ENCODE measurements at regions not wholly inside any gene's neighbourhood (a gene's known extent, or its start where the extent isn't known, plus 50 kb on each side); places are given as distances from the start of the nearest gene placed in this dataset.

GRCh38 chr2:185245806-185246205 lies 492.8 kb upstream of the FSIP2 start:
- no peaks in the 10 kb centered on the region for H4K20me1 ChIP-seq (ENCODE audit: insufficient read depth)
- H3K36me3 ChIP-seq (replicated peaks in 1 of 2; ENCODE audit: control insufficient read depth in 1 of 2, insufficient read depth in 2 of 2, low read length in 1 of 2) = no peaks in the 10 kb centered on the region
- H3F3A ChIP-seq (replicated peaks; ENCODE audit: insufficient read depth) = peaks cover 3% of the 10 kb centered on the region
- H3K9me2 ChIP-seq = no peaks in the 10 kb centered on the region
- POLR2A ChIA-PET = no interaction called here
- TF ChIP-seq, protein P1, sequence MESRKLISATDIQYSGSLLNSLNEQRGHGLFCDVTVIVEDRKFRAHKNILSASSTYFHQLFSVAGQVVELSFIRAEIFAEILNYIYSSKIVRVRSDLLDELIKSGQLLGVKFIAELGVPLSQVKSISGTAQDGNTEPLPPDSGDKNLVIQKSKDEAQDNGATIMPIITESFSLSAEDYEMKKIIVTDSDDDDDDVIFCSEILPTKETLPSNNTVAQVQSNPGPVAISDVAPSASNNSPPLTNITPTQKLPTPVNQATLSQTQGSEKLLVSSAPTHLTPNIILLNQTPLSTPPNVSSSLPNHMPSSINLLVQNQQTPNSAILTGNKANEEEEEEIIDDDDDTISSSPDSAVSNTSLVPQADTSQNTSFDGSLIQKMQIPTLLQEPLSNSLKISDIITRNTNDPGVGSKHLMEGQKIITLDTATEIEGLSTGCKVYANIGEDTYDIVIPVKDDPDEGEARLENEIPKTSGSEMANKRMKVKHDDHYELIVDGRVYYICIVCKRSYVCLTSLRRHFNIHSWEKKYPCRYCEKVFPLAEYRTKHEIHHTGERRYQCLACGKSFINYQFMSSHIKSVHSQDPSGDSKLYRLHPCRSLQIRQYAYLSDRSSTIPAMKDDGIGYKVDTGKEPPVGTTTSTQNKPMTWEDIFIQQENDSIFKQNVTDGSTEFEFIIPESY (IDR thresholded peaks at IDR 0.05; ENCODE audit: borderline replicate concordance, low read depth) = no peak
- TF ChIP-seq EZH2phosphoT487 (IDR thresholded peaks at IDR 0.05; ENCODE audit: borderline replicate concordance, low read depth) (no peak), SIN3A (IDR thresholded peaks at IDR 0.05; ENCODE audit: borderline replicate concordance, low read depth, low read length) (no peak), MXI1 (IDR thresholded peaks at IDR 0.05; ENCODE audit: low read depth, low read length) (no peak), GATA2 (CRISPR knock-in tag; IDR thresholded peaks at IDR 0.05) (no peak), ELF1 (IDR thresholded peaks at IDR 0.05) (no peak), TCF12 (IDR thresholded peaks at IDR 0.05) (no peak), GABPA (IDR thresholded peaks at IDR 0.05; ENCODE audit: low read depth) (no peak)
- TF ChIP-seq, protein P2, sequence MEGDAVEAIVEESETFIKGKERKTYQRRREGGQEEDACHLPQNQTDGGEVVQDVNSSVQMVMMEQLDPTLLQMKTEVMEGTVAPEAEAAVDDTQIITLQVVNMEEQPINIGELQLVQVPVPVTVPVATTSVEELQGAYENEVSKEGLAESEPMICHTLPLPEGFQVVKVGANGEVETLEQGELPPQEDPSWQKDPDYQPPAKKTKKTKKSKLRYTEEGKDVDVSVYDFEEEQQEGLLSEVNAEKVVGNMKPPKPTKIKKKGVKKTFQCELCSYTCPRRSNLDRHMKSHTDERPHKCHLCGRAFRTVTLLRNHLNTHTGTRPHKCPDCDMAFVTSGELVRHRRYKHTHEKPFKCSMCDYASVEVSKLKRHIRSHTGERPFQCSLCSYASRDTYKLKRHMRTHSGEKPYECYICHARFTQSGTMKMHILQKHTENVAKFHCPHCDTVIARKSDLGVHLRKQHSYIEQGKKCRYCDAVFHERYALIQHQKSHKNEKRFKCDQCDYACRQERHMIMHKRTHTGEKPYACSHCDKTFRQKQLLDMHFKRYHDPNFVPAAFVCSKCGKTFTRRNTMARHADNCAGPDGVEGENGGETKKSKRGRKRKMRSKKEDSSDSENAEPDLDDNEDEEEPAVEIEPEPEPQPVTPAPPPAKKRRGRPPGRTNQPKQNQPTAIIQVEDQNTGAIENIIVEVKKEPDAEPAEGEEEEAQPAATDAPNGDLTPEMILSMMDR (IDR thresholded peaks at IDR 0.05) = no peak
- H3K27ac ChIP-seq (ENCODE audit: low read depth in 2 of 2, low read length in 1 of 2) = no peak overlapping the region
- no peaks in the 10 kb centered on the region for H3K79me2 ChIP-seq (ENCODE audit: insufficient read depth)
- no peaks in the 10 kb centered on the region for H3K27me3 ChIP-seq (ENCODE audit: insufficient read depth)
- DNase-seq = no peak
- H3K9ac ChIP-seq = no peak overlapping the region
- CTCF ChIA-PET = interaction anchor here (0.7 kb wide), 1 partner anchor 202 kb away, joined by 3 read pairs; no protein-coding TSS in a partner anchor
- no peaks in the 10 kb centered on the region for H3K4me1 ChIP-seq (ENCODE audit: control insufficient read depth in 1 of 2, insufficient read depth in 2 of 2, low read depth in 1 of 2, low read length in 1 of 2)
- H3K4me3 ChIP-seq (ENCODE audit: low read depth in 2 of 2, low read length in 1 of 2) = no peak overlapping the region
- no peak overlapping the region for H3K4me2 ChIP-seq
- H3K9me3 ChIP-seq = no peaks in the 10 kb centered on the region
- no peak overlapping the region for H2AFZ ChIP-seq (ENCODE audit: low read depth)
- 38% methylated on average over 1 of the region's 1 CpG for WGBS (ENCODE audit: low lambda C conversion rate)

DNA sequence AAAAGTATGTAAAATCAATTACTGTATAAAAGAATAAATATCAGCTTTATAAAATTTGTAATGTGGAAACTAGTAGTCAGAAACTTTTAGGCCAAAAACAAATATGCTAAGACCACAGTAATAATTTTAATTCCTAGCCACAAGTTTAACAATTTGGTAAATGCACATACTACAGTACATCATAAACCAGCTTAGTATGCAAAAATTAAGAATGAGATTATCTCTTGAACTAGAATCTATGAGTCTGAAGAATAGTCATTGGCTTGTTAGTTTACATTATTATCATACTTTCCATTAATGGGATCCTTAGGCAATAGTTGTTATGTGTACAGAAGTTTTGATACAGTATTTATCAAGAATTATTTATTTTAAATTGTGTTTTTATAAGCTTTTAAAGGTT lies 491.9 kb upstream of the FSIP2 start:
- H3K27ac ChIP-seq (ENCODE audit: low read depth in 2 of 2, low read length in 1 of 2) = no peak overlapping the region

More for the DNA sequence above, 491.9 kb upstream of the FSIP2 start:
- no peaks in the 10 kb centered on the region for H3K79me2 ChIP-seq (ENCODE audit: insufficient read depth)
- no peaks in the 10 kb centered on the region for H3K27me3 ChIP-seq (ENCODE audit: insufficient read depth)
- H4K20me1 ChIP-seq (ENCODE audit: insufficient read depth) = no peaks in the 10 kb centered on the region
- H3K4me3 ChIP-seq (ENCODE audit: low read depth in 2 of 2, low read length in 1 of 2) = no peak overlapping the region
- no peaks in the 10 kb centered on the region for H3K9me3 ChIP-seq
- H2AFZ ChIP-seq (ENCODE audit: low read depth) = no peak overlapping the region
- H3F3A ChIP-seq (replicated peaks; ENCODE audit: insufficient read depth) = peaks cover 3% of the 10 kb centered on the region
- H3K4me2 ChIP-seq = no peak overlapping the region
- ChIA-PET CTCF (interaction anchor here (0.7 kb wide), 1 partner anchor 203 kb away, joined by 3 read pairs; no protein-coding TSS in a partner anchor), POLR2A (no interaction called here)
- no peaks in the 10 kb centered on the region for H3K36me3 ChIP-seq (replicated peaks in 1 of 2; ENCODE audit: control insufficient read depth in 1 of 2, insufficient read depth in 2 of 2, low read length in 1 of 2)
- no peaks in the 10 kb centered on the region for H3K4me1 ChIP-seq (ENCODE audit: control insufficient read depth in 1 of 2, insufficient read depth in 2 of 2, low read depth in 1 of 2, low read length in 1 of 2)
- no peak for DNase-seq
- H3K9me2 ChIP-seq = no peaks in the 10 kb centered on the region
- TF ChIP-seq SMC3 (IDR thresholded peaks at IDR 0.05; ENCODE audit: low read depth, low read length) (no peak), MEF2A (IDR thresholded peaks at IDR 0.05; ENCODE audit: borderline replicate concordance, low read depth) (no peak), GATA2 (CRISPR knock-in tag; IDR thresholded peaks at IDR 0.05) (no peak), FOXJ3 (CRISPR knock-in tag; IDR thresholded peaks at IDR 0.05) (no peak), YY1 (IDR thresholded peaks at IDR 0.05; ENCODE audit: low read depth) (no peak), TEAD4 (IDR thresholded peaks at IDR 0.05; ENCODE audit: borderline replicate concordance, insufficient read depth) (no peak), PBX3 (IDR thresholded peaks at IDR 0.05) (no peak)
- TF ChIP-seq, protein P1 (IDR thresholded peaks at IDR 0.05; ENCODE audit: borderline replicate concordance, low read depth) = no peak
- H3K9ac ChIP-seq = no peak overlapping the region
